Gastroesophageal sphincter (tissue), 3 donors: ENCODE measurements at regions not wholly inside any gene's neighbourhood (a gene's known extent, or its start where the extent isn't known, plus 50 kb on each side); places are given as distances from the start of the nearest gene placed in this dataset.
"Not testable (repeated sequence)": the region's sequence is repeated elsewhere in the genome, so short reads cannot be mapped to it uniquely, and the experiment has no call there.

Experiments used
- CTCF ChIP-seq, 4 experiments: fragments of 200-600 bp in 2 of 4; fragments of 450-650 bp in 2 of 4; sonication (generic) in 1 of 4; IDR thresholded peaks; one replicate each; pipeline ENCODE4 v1.5.1; 2017 to 2019; ENCODE audit warnings: antibody characterized with exemption in 4 of 4, mild to moderate bottlenecking in 2 of 4, moderate library complexity in 2 of 4
- POLR2AphosphoS5 ChIP-seq: sonication (generic); formaldehyde crosslinking; IDR thresholded peaks from one replicate; pipeline ENCODE4 v1.6.1; 2017; ENCODE audit warnings: antibody characterized with exemption

GRCh38 chr22:15853716-15854373, 164.0 kb downstream of the POTEH start:
- TF ChIP-seq CTCF (IDR thresholded peaks at IDR 0.05); POLR2AphosphoS5: not testable (repeated sequence)
